Stimulated activated naive CD4-positive, alpha-beta T cell (primary cell): ENCODE measurements at regions not wholly inside any gene's neighbourhood (a gene's known extent, or its start where the extent isn't known, plus 50 kb on each side); places are given as distances from the start of the nearest gene placed in this dataset.
"Not testable (repeated sequence)": the region's sequence is repeated elsewhere in the genome, so short reads cannot be mapped to it uniquely, and the experiment has no call there.

Experiments used
- DNase-seq, 6 experiments: peaks; one replicate each; lab custom pipeline; 2025; lab: John Stamatoyannopoulos, UW

GRCh38 chr5:175347027-175347426, 97.0 kb downstream of the DRD1 start:
- DNase-seq = no peak

DNA sequence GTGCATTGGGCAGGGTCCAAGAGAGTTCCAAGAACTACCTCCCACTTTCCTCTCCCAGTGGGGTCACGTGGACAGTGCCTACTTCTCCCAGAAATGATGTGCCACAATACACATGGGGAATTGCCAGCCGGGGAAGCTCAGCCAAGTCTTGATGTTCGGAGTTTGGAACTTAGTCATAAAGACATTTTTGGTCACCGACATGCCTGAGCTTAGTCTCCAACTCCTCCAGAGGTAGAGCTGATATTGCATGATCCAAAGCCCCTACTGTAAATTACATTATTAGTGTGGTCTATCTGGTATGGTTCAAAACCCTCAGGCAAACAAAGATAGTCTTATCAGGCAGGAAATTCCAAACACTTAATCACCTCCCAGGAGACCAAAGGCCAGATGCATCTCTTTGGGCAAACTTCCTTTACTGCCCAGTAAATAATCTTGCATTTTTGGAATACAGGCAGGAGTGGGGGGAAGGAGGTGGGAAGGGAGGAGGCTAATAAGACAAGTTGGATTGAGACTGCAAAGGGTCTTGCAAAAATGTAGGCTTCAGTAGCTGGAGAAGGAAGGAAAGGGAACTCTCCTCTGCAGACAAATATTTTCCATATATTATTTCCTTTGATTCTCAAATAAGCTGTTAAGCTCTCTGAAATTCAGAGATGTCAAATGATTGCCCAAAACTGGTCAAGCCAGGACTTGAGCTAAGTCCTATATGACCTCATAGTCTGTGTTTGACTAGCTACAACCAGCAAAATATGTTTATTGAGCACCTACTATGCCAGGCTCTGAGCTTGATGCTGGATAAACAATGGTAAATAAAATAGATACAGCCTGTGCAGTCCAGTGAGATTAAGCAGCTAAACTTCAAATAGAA, 99.4 kb downstream of the DRD1 start:
- DNase-seq = no peak

- no peak for DNase-seq
Observed at GRCh38 chr5:175343308-175343707, 100.7 kb downstream of the DRD1 start.

- DNase-seq = no peak
Observed at GRCh38 chr5:175340180-175340579, 103.8 kb downstream of the DRD1 start.

GRCh38 chr5:175337680-175338079, 106.3 kb downstream of the DRD1 start:
- DNase-seq = no peak

GRCh38 chr5:175336781-175337180, 107.2 kb downstream of the DRD1 start:
- DNase-seq = no peak

DNA sequence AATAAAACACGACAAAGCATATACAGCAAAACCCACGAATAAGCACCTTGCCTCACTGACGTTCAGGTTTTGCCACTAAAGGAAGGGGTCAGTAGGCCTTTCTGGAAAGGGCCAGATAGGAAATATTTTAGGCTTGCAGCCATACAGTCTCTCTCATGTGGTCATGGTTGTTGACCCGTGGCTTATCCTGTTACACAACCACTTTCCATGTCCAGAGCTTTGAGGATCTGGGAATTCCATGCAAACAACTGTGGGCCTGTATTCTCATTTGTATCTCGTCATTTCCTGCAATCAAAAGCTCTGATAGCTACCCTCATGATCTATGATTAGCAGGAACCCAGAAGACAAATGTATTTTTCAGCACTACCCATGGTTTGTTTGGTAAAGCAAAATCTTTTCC, 108.3 kb downstream of the DRD1 start:
- no peak for DNase-seq

GRCh38 chr5:175331173-175332036, 112.6 kb downstream of the DRD1 start:
- not testable (repeated sequence) for DNase-seq

DNA sequence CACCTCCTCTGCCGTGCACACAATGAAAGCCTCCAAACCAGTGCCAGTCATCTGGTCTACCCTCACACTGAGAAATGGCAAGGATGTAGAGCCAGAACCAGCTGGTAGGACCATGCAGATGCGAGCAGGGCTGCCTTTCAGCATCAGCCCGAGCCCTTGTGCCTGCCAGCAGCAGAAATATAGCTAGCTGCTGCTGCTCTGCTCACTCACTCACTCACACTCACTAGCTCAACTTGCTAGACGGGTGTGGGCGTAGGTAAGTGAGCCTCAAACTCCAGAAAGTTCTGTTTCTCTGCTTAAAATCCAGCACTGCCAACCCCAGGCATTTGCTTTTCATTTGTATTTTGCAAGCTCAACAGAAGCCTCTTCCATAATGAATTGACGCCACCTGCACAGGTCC, 114.0 kb downstream of the DRD1 start:
- DNase-seq = no peak

- DNase-seq = no peak
Observed at GRCh38 chr5:175328687-175329086, 115.3 kb downstream of the DRD1 start.

GRCh38 chr5:175328176-175328575, 115.8 kb downstream of the DRD1 start:
- DNase-seq = no peak

- DNase-seq = no peak
Observed at GRCh38 chr5:175325681-175326080, 118.3 kb downstream of the DRD1 start.

GRCh38 chr5:175321927-175322532, 122.0 kb downstream of the DRD1 start:
- peak in 2 of 6 experiments; percentile 2 to 3 for DNase-seq

GRCh38 chr5:175319199-175319598, 124.8 kb downstream of the DRD1 start:
- DNase-seq = no peak

DNA sequence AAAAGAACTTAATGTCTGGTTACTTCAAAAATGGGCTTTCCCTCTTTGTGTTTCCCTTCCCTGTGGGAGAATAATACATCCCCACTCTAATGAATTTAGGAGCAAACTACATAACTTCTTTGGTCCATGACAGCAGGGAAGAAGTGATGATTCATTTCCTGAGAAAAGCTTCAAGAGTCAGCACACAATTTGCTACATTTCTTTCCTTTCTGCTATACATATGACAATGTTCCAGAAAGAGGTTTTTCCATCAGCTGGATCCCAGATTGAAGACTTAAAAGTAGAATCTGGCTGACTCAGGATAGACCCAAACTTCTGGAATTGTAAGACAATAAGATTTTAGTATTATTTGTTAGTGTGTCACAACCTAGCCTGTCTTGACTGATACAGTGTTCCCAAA, 126.1 kb downstream of the DRD1 start:
- DNase-seq = no peak

GRCh38 chr5:175309218-175309810, 134.7 kb downstream of the DRD1 start:
- no peak for DNase-seq

GRCh38 chr5:175308701-175309100, 135.3 kb downstream of the DRD1 start:
- no peak for DNase-seq

DNA sequence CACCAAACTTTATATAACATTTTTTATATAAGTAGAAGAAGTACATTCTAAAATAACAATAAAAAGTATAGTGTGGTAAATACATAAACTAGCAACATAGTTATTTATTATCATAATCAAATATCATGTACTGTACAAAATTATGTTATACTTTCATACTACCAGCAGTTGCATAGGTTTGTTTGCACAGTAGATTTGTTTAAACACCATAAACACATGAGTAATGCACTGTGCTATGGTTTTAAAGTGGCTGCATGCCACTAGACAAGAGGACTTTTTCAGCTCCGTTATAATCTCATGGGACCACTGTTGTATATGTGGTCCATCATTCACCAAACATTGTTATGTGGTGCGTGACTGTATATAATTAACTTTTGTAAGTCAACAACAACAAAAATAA, 137.6 kb downstream of the DRD1 start:
- no peak for DNase-seq

- DNase-seq = no peak
Observed at GRCh38 chr5:175305251-175305650, 138.7 kb downstream of the DRD1 start.

GRCh38 chr5:175290379-175290778, 153.6 kb downstream of the DRD1 start:
- DNase-seq = no peak

- DNase-seq = no peak
Observed at GRCh38 chr5:175288048-175288621, 155.8 kb downstream of the DRD1 start.

- DNase-seq = no peak
Observed at GRCh38 chr5:175286981-175287380, 157.0 kb downstream of the DRD1 start.
